AG04450 (cell line): ENCODE measurements at regions not wholly inside any gene's neighbourhood (a gene's known extent, or its start where the extent isn't known, plus 50 kb on each side); places are given as distances from the start of the nearest gene placed in this dataset.

Source experiments
- CTCF ChIA-PET: fragments of 300-600, 350-600 bp; formaldehyde crosslinking; extraction: SDS; loops from one replicate; lab custom pipeline; 2022; ENCODE audit warnings: antibody characterized with exemption, inconsistent platforms; lab: Charles Lee
- POLR2A ChIA-PET: fragments of 350-600 bp; formaldehyde crosslinking; extraction: SDS; loops from one replicate; lab custom pipeline; 2021; ENCODE audit warnings: antibody characterized with exemption, inconsistent platforms; lab: Yijun Ruan, JAX
- DNase-seq: peaks from one replicate; pipeline ENCODE4 v3.0.0-alpha.2; 2011; ENCODE audit warnings: low read depth, low spot score
- H3K27ac ChIP-seq: one replicate; pipeline ENCODE4 v1.5.1; 2012; ENCODE audit warnings: low read depth, low read length, control low read depth
- H3K27me3 ChIP-seq: one replicate; pipeline ENCODE4 v1.6.0; 2012; ENCODE audit warnings: low read length; ENCODE audit not compliant: control insufficient read depth, insufficient read depth
- H3K4me3 ChIP-seq: 2 replicates; pipeline ENCODE4 v1.5.1; 2011; ENCODE audit warnings: mild to moderate bottlenecking, low read depth, low read length, control low read depth
- H3K9me3 ChIP-seq: 2 replicates; pipeline ENCODE4 v1.5.1; 2012; ENCODE audit warnings: low read length; ENCODE audit not compliant: control insufficient read depth, insufficient read depth
- CTCF ChIP-seq: IDR thresholded peaks from 2 replicates; pipeline ENCODE4 v1.5.1; 2011; ENCODE audit warnings: low read depth, low read length, control low read depth, inconsistent platforms

DNA sequence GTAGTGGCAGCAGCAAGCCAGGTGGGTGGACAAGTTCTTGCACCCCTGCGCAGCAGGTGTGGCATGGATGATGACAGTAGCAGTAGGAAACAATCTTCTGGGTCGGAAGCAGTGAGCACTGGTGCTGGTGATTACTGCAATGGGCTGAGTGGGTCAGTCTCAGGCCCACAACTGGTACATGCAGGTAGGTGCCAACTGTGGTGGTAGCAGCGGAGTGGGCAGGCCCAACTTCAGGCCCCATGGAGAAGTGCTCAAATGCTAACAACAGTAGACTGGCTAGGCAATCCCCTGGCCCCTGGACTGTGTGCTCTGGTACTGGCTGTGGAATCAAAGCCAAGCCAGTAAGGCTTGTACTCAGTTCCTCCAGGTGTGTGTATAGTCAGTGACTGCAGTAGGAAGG, 413.7 kb downstream of the PDGFC start:
- Histone ChIP-seq H3K4me3 (no peak overlapping the region), H3K27me3 (no peaks in the 10 kb centered on the region), H3K9me3 (no peaks in the 10 kb centered on the region; the same call in 1 of the 2 replicates), H3K27ac (no peak overlapping the region)
- DNase-seq, result no peak
- TF ChIP-seq CTCF, result no peak
- CTCF ChIA-PET, result no interaction called here
- POLR2A ChIA-PET, result interaction anchor here (1.2 kb wide), 1 partner anchor 11 kb away, joined by 3 read pairs; no protein-coding TSS in a partner anchor

- TF ChIP-seq CTCF, result no peak
- ChIA-PET CTCF (interaction anchor here (0.6 kb wide), 1 partner anchor 513 kb away, joined by 3 read pairs; no protein-coding TSS in a partner anchor), POLR2A (no interaction called here)
- Histone ChIP-seq H3K27ac (no peak overlapping the region), H3K27me3 (no peaks in the 10 kb centered on the region), H3K9me3 (no peaks in the 10 kb centered on the region; the same call in 1 of the 2 replicates), H3K4me3 (no peak overlapping the region)
- DNase-seq, result no peak
Measured at GRCh38 chr4:156556336-156556735, 415.3 kb downstream of the PDGFC start.

GRCh38 chr4:156553659-156554058, 417.9 kb downstream of the PDGFC start:
- CTCF ChIA-PET, result no interaction called here

DNA sequence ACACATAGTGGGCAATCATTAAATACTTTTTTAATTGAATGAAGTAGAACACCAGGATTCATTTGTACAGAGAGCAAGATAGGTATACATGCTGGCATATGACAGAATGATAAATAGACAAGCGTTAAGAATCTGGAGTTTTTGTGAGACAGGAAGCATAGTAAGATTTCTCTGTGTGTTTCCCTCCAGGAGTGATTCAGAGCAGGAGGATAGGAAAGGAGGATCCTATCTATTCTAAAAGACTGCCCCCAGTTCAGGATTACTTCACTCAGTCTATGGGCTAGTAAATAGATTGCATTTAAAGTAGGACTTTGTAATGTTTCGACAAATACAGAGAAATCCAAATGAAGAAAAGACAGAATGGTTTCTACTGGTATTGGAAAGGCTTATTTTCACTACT, 423.7 kb downstream of the PDGFC start:
- POLR2A ChIA-PET, result interaction anchor here (1.2 to 1.7 kb wide), 2 partner anchors 11 kb away, joined by 3 read pairs; no protein-coding TSS in a partner anchor
- Histone ChIP-seq H3K27me3 (no peaks in the 10 kb centered on the region), H3K9me3 (no peaks in the 10 kb centered on the region), H3K4me3 (no peak overlapping the region), H3K27ac (no peak overlapping the region)
- CTCF ChIA-PET, result no interaction called here
- DNase-seq, result no peak
- TF ChIP-seq CTCF, result no peak

More at GRCh38 chr4:156553659-156554058, 417.9 kb downstream of the PDGFC start:
- POLR2A ChIA-PET, result no interaction called here
- Histone ChIP-seq H3K4me3 (no peak overlapping the region), H3K27me3 (no peaks in the 10 kb centered on the region), H3K9me3 (no peaks in the 10 kb centered on the region; the same call in 1 of the 2 replicates), H3K27ac (no peak overlapping the region)
- DNase-seq, result no peak
- TF ChIP-seq CTCF, result no peak

GRCh38 chr4:156547439-156547838, 424.2 kb downstream of the PDGFC start:
- no peak for TF ChIP-seq CTCF
- ChIA-PET CTCF (no interaction called here), POLR2A (interaction anchor here (1.2 to 1.7 kb wide), 2 partner anchors 11 kb away, joined by 3 read pairs; no protein-coding TSS in a partner anchor)
- no peak overlapping the region for H3K4me3 ChIP-seq
- H3K9me3 ChIP-seq, result no peaks in the 10 kb centered on the region
- peak; percentile 73 for DNase-seq
- no peaks in the 10 kb centered on the region for H3K27me3 ChIP-seq
- no peak overlapping the region for H3K27ac ChIP-seq
